ENCODE measurements at regions not wholly inside any gene's neighbourhood (a gene's known extent, or its start where the extent isn't known, plus 50 kb on each side); places are given as distances from the start of the nearest gene placed in this dataset.

GRCh38 chr5:103461243-103461642 is 101.3 kb downstream of the NUDT12 start:
- TF ChIP-seq CTCF (conservative IDR thresholded peaks at IDR 0.05; ENCODE audit: low read length), result no peak
- TF ChIP-seq EZH2phosphoT487 (IDR thresholded peaks at IDR 0.05; ENCODE audit: borderline replicate concordance), result no peak

Data from Loucy (cell line).